ENCODE measurements at regions not wholly inside any gene's neighbourhood (a gene's known extent, or its start where the extent isn't known, plus 50 kb on each side); places are given as distances from the start of the nearest gene placed in this dataset.

GRCh38 chr12:123047289-123047688 is 66.8 kb downstream of the ARL6IP4 start:
- DNase-seq: peak; percentile 1
- intact Hi-C loops (cut with DNase I): loop anchor here in 1 of 2 donors (10.0 kb wide), 1 partner anchor 188 kb away; the partner anchor contains the start of genes MPHOSPH9 and MTRFR
- no peak for ATAC-seq

- ATAC-seq (no peak), DNase-seq (no peak)
- intact Hi-C loops (cut with DNase I): loop anchor here in 1 of 2 donors (10.0 kb wide), 1 partner anchor 188 kb away; the partner anchor contains the start of genes MPHOSPH9 and MTRFR
Measured at GRCh38 chr12:123046431-123046830, 66.0 kb downstream of the ARL6IP4 start.

- ATAC-seq (no peak), DNase-seq (no peak)
- intact Hi-C loops (cut with DNase I): loop anchor here in 1 of 2 donors (10.0 kb wide), 1 partner anchor 189 kb away; the partner anchor contains the start of genes MPHOSPH9 and MTRFR
Measured at GRCh38 chr12:123045678-123046077, 65.2 kb downstream of the ARL6IP4 start.

- intact Hi-C loops (cut with DNase I): loop anchor here (5.0 to 10.0 kb wide), 3 partner anchors 108 to 193 kb away; partner anchors contain the start of genes MPHOSPH9 (in 1 of the 2), MTRFR (in 1 of the 2) and PITPNM2 (in 1 of the 2)
- ATAC-seq (no peak), DNase-seq (no peak)
Measured at GRCh38 chr12:123044351-123044750, 63.9 kb downstream of the ARL6IP4 start.

- intact Hi-C loops (cut with DNase I): loop anchor here (2.0 to 10.0 kb wide), 4 partner anchors 107 to 194 kb away; partner anchors contain the start of genes PITPNM2 (in 2 of the 2), MPHOSPH9 (in 1 of the 2) and MTRFR (in 1 of the 2)
- ATAC-seq: peak; percentile 91 to 93
Measured at GRCh38 chr12:123043536-123044001, 63.1 kb downstream of the ARL6IP4 start.

GRCh38 chr12:123042833-123043232 is 62.4 kb downstream of the ARL6IP4 start:
- intact Hi-C loops (cut with DNase I): loop anchor here (2.0 to 10.0 kb wide), 4 partner anchors 108 to 194 kb away; partner anchors contain the start of genes PITPNM2 (in 2 of the 2), MPHOSPH9 (in 1 of the 2) and MTRFR (in 1 of the 2)
- no peak for DNase-seq
- ATAC-seq: no peak

More at GRCh38 chr12:123043536-123044001, 63.1 kb downstream of the ARL6IP4 start:
- DNase-seq: peak; percentile 85

GRCh38 chr12:123041811-123042655 is 61.6 kb downstream of the ARL6IP4 start:
- ATAC-seq (peak; percentile 30 to 35), DNase-seq (no peak)

GRCh38 chr12:123041042-123041531 is 60.6 kb downstream of the ARL6IP4 start:
- ATAC-seq: no peak
- intact Hi-C loops (cut with DNase I): loop anchor here (5.0 to 10.0 kb wide), 3 partner anchors 111 to 196 kb away; partner anchors contain the start of genes MPHOSPH9 (in 1 of the 2), MTRFR (in 1 of the 2) and PITPNM2 (in 1 of the 2)
- DNase-seq: no peak

More at GRCh38 chr12:123041811-123042655, 61.6 kb downstream of the ARL6IP4 start:
- intact Hi-C loops (cut with DNase I): loop anchor here (2.0 to 10.0 kb wide), 4 partner anchors 109 to 195 kb away; partner anchors contain the start of genes PITPNM2 (in 2 of the 2), MPHOSPH9 (in 1 of the 2) and MTRFR (in 1 of the 2)

GRCh38 chr12:123040106-123040505 is 59.6 kb downstream of the ARL6IP4 start:
- intact Hi-C loops (cut with DNase I): loop anchor here (5.0 to 10.0 kb wide), 3 partner anchors 112 to 197 kb away; partner anchors contain the start of genes MPHOSPH9 (in 1 of the 2), MTRFR (in 1 of the 2) and PITPNM2 (in 1 of the 2)
- DNase-seq (no peak), ATAC-seq (no peak)

GRCh38 chr12:123038966-123039365 is 58.5 kb downstream of the ARL6IP4 start:
- intact Hi-C loops (cut with DNase I): no loop called here
- ATAC-seq (no peak), DNase-seq (no peak)

GRCh38 chr12:123038486-123038885 is 58.0 kb downstream of the ARL6IP4 start:
- intact Hi-C loops (cut with DNase I): no loop called here
- DNase-seq: no peak
- no peak for ATAC-seq

GRCh38 chr12:123037791-123038190 is 57.3 kb downstream of the ARL6IP4 start:
- ATAC-seq (no peak), DNase-seq (no peak)
- intact Hi-C loops (cut with DNase I): no loop called here

GRCh38 chr12:123036466-123037285 is 56.2 kb downstream of the ARL6IP4 start:
- intact Hi-C loops (cut with DNase I): no loop called here
- DNase-seq (no peak), ATAC-seq (no peak)

GRCh38 chr12:123035841-123036240 is 55.4 kb downstream of the ARL6IP4 start:
- ATAC-seq (no peak), DNase-seq (no peak)
- intact Hi-C loops (cut with DNase I): no loop called here

GRCh38 chr12:123034865-123035264 is 54.4 kb downstream of the ARL6IP4 start:
- intact Hi-C loops (cut with DNase I): no loop called here
- ATAC-seq (peak; percentile 55 to 57), DNase-seq (no peak)

GRCh38 chr12:123034022-123034541 is 53.6 kb downstream of the ARL6IP4 start:
- DNase-seq: peak; percentile 51
- intact Hi-C loops (cut with DNase I): no loop called here
- ATAC-seq: peak; percentile 15 to 18

- intact Hi-C loops (cut with DNase I): no loop called here
- peak; percentile 1 for DNase-seq
- ATAC-seq: no peak
Measured at GRCh38 chr12:123033392-123034021, 53.0 kb downstream of the ARL6IP4 start.

Measured in left cardiac atrium (tissue), 4 donors.